Endothelial cell of umbilical vein (primary cell): ENCODE measurements at regions not wholly inside any gene's neighbourhood (a gene's known extent, or its start where the extent isn't known, plus 50 kb on each side); places are given as distances from the start of the nearest gene placed in this dataset.

ENCODE experiments used
- BruUV-seq: library from RNA; stranded (reverse); fragments of 400-500 nt; replicated peaks from 2 replicates; lab custom pipeline; 2021; lab: Mats Ljungman, UMichigan
- CTCF ChIA-PET: fragments of 300-600, 350-600 bp; sonication (Branson Sonifier 250); formaldehyde crosslinking; loops from one replicate; lab custom pipeline; 2021; ENCODE audit warnings: antibody characterized with exemption, inconsistent platforms; lab: Charles Lee
- POLR2A ChIA-PET: fragments of 300-600, 350-600 bp; sonication (Branson Sonifier 250); formaldehyde crosslinking; loops from one replicate; lab custom pipeline; 2021; ENCODE audit warnings: antibody characterized with exemption, inconsistent platforms; lab: Charles Lee
- DNase-seq: peaks from one replicate; pipeline ENCODE4 v3.0.0-alpha.2; 2011; ENCODE audit warnings: low read depth, low spot score
- FAIRE-seq: peaks from 2 replicates; lab custom pipeline; 2011; peaks lifted over from hg19 to GRCh38; lab: Jason Lieb, UNC
- H2AFZ ChIP-seq: 2 replicates; pipeline ENCODE4 v1.6.0; 2012; ENCODE audit warnings: low read depth, low read length, control low read depth, inconsistent platforms
- H3K27ac ChIP-seq: 2 replicates; pipeline ENCODE4 v1.5.1; 2011; ENCODE audit warnings: low read depth, mild to moderate bottlenecking, control low read depth, low read length, moderate library complexity; ENCODE audit not compliant: insufficient read depth
- H3K27me3 ChIP-seq, 2 experiments: 2 replicates each; pipeline versions ENCODE4 v1.6.0 to v1.6.1; 2011; ENCODE audit warnings: low read length in 2 of 2, mixed read lengths in 1 of 2; ENCODE audit not compliant: control insufficient read depth in 2 of 2, insufficient read depth in 2 of 2
- H3K36me3 ChIP-seq, 2 experiments: 2 replicates in 1 of 2; 3 replicates in 1 of 2; pipeline ENCODE4 v1.5.1; 2011; ENCODE audit warnings: low read length in 2 of 2, mild to moderate bottlenecking in 1 of 2, moderate library complexity in 1 of 2; ENCODE audit not compliant: control insufficient read depth in 2 of 2, insufficient read depth in 2 of 2; ENCODE audit errors: extremely low read depth in 1 of 2
- H3K4me1 ChIP-seq: 3 replicates; pipeline ENCODE4 v1.5.1; 2011; ENCODE audit warnings: mild to moderate bottlenecking, low read length; ENCODE audit not compliant: control insufficient read depth, insufficient read depth; ENCODE audit errors: extremely low read depth
- H3K4me2 ChIP-seq: 2 replicates; pipeline ENCODE4 v1.6.1; 2011; ENCODE audit warnings: low read length, control low read depth, mixed read lengths; ENCODE audit not compliant: insufficient read depth
- H3K4me3 ChIP-seq, 3 experiments: fragments of 200-600 bp in 1 of 3; sonication (generic), shearing (Covaris generic) in 1 of 3; replicated peaks in 1 of 3; 2 replicates each; pipeline ENCODE4 v1.5.1; 2011 to 2016; ENCODE audit warnings: control low read depth in 3 of 3, low read length in 3 of 3, mild to moderate bottlenecking in 2 of 3, inconsistent platforms in 1 of 3, low read depth in 1 of 3, moderate library complexity in 1 of 3; ENCODE audit not compliant: insufficient read depth in 1 of 3
- H3K79me2 ChIP-seq: 2 replicates; pipeline ENCODE4 v1.6.0; 2012; ENCODE audit warnings: low read length, inconsistent platforms; ENCODE audit not compliant: control insufficient read depth, insufficient read depth
- H3K9ac ChIP-seq: replicated peaks from 2 replicates; pipeline ENCODE3; 2011; ENCODE audit warnings: low read length, control low read depth; ENCODE audit not compliant: insufficient read depth; ENCODE audit errors: extremely low read depth
- H3K9me1 ChIP-seq: replicated peaks from 3 replicates; pipeline ENCODE4 v1.6.0; 2011; ENCODE audit warnings: mild to moderate bottlenecking, low read length; ENCODE audit not compliant: control insufficient read depth, insufficient read depth; ENCODE audit errors: extremely low read depth
- H3K9me3 ChIP-seq: replicated peaks from 2 replicates; pipeline ENCODE4 v1.5.1; 2012; ENCODE audit warnings: low read length, inconsistent platforms; ENCODE audit not compliant: control insufficient read depth, insufficient read depth
- H4K20me1 ChIP-seq: replicated peaks from 2 replicates; pipeline ENCODE3; 2011; ENCODE audit warnings: mild to moderate bottlenecking, low read length; ENCODE audit not compliant: control insufficient read depth, insufficient read depth; ENCODE audit errors: extremely low read depth
- EZH2 ChIP-seq: IDR thresholded peaks from 2 replicates; pipeline ENCODE4 v1.6.1; 2012; ENCODE audit warnings: borderline replicate concordance, low read depth, mild to moderate bottlenecking, moderate library complexity, low read length, inconsistent platforms; ENCODE audit not compliant: severe bottlenecking
- FOS ChIP-seq: IDR thresholded peaks from 2 replicates; pipeline ENCODE4 v1.6.1; 2011; ENCODE audit warnings: mild to moderate bottlenecking, low read length, moderate library complexity, borderline replicate concordance; ENCODE audit not compliant: insufficient read depth
- GATA2 ChIP-seq: IDR thresholded peaks from 2 replicates; pipeline ENCODE4 v1.7.0; 2011; ENCODE audit warnings: low read depth, mild to moderate bottlenecking, moderate library complexity, mixed read lengths, low read length; ENCODE audit not compliant: insufficient read length, insufficient read depth
- JUN ChIP-seq: IDR thresholded peaks from 2 replicates; pipeline ENCODE4 v1.6.1; 2011; ENCODE audit warnings: borderline replicate concordance, low read depth; ENCODE audit not compliant: insufficient read length, insufficient read depth
- MYC ChIP-seq: IDR thresholded peaks from one replicate; pipeline ENCODE4 v1.6.1; 2011; ENCODE audit warnings: mild to moderate bottlenecking, low read depth, low read length
- POLR2A ChIP-seq: IDR thresholded peaks from 2 replicates; pipeline ENCODE4 v1.6.1; 2012; ENCODE audit warnings: low read depth, mild to moderate bottlenecking, control low read depth, low read length
- POLR2AphosphoS5 ChIP-seq: IDR thresholded peaks from 2 replicates; pipeline ENCODE4 v1.6.1; 2012; ENCODE audit warnings: low read depth, mild to moderate bottlenecking, control low read depth, low read length, moderate library complexity; ENCODE audit not compliant: insufficient read depth
- dilution Hi-C: fragments of 300-500 bp; cut with MboI; formaldehyde crosslinking; loops from one replicate; pipeline ENCODE4 v1.15.0; 2019; ENCODE audit warnings: low sequenced_read_pairs; ENCODE audit not compliant: extremely low pct_ligation_motif_present
- intact Hi-C: fragments of 100-400 bp; cut with micrococcal nuclease; formaldehyde crosslinking; loops from one replicate; pipeline ENCODE4 v1.10.0; 2022
- TF ChIP-seq, protein P1 (sequence below): IDR thresholded peaks from 2 replicates; pipeline ENCODE4 v1.6.1; 2011; ENCODE audit not compliant: insufficient read depth, insufficient read length
- TF ChIP-seq, protein P2 (sequence below), 2 donors: IDR thresholded peaks; 1 replicate in 1 of 2; 2 replicates in 1 of 2; pipeline ENCODE4 v1.5.1; 2011; ENCODE audit warnings: low read length in 2 of 2, mild to moderate bottlenecking in 2 of 2, moderate library complexity in 2 of 2, control low read depth in 1 of 2, inconsistent platforms in 1 of 2, low read depth in 1 of 2; ENCODE audit not compliant: insufficient read depth in 1 of 2; ENCODE audit errors: extremely low read depth in 1 of 2

DNA sequence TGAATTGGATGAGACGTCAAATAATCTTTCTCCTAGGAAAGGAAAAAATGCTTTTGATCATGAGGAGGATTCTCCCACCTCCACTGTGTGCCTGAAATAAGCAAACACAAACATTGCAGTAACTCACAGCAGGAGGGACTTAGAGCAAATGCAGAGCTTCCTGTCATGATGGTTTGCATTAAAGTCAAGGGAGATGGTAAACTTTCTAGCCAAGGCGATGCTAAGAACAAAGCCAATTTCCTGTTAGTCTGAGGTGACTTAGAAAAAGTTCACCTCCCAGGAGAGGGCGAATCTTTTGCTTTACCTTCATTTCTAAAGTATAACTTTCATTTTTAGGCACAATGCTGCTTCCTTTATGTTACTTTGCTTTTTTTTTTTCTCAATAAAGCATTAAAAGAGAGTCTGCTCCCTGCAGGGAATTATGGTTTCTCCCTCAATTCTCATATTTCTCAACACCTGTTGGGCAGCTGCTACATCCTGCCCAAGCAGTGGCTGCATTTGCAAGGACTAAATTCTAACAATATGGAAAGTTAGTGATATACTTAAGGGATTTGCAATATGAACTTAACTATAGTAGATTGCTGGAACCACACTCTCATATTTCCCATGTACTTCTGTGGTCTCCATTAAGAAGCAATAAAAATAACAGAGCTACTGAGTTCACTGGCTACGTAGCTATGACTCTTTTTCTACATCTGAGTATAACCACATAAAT, 175.6 kb downstream of the PCTP start:
- no peaks in the 10 kb centered on the region for H3K9me1 ChIP-seq
- H3K9me3 ChIP-seq = no peaks in the 10 kb centered on the region
- dilution Hi-C loops = no loop called here
- H4K20me1 ChIP-seq = no peaks in the 10 kb centered on the region
- H3K4me3 ChIP-seq = no peak overlapping the region
- H3K79me2 ChIP-seq = no peaks in the 10 kb centered on the region
- no peak for TF ChIP-seq EZH2
- no peak for TF ChIP-seq GATA2
- TF ChIP-seq, protein P1, sequence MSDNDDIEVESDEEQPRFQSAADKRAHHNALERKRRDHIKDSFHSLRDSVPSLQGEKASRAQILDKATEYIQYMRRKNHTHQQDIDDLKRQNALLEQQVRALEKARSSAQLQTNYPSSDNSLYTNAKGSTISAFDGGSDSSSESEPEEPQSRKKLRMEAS = no peak
- H3K27ac ChIP-seq = no peak overlapping the region
- DNase-seq = no peak
- ChIA-PET CTCF (no interaction called here), POLR2A (no interaction called here)
- no peaks in the 10 kb centered on the region for H3K4me1 ChIP-seq
- intact Hi-C loops = no loop called here
- no TSS peak for BruUV-seq
- no peaks in the 10 kb centered on the region for H3K27me3 ChIP-seq
- H3K4me2 ChIP-seq = no peak overlapping the region
- no peak overlapping the region for H2AFZ ChIP-seq
- H3K9ac ChIP-seq = no peak overlapping the region
- no peak for FAIRE-seq
- no peaks in the 10 kb centered on the region for H3K36me3 ChIP-seq

DNA sequence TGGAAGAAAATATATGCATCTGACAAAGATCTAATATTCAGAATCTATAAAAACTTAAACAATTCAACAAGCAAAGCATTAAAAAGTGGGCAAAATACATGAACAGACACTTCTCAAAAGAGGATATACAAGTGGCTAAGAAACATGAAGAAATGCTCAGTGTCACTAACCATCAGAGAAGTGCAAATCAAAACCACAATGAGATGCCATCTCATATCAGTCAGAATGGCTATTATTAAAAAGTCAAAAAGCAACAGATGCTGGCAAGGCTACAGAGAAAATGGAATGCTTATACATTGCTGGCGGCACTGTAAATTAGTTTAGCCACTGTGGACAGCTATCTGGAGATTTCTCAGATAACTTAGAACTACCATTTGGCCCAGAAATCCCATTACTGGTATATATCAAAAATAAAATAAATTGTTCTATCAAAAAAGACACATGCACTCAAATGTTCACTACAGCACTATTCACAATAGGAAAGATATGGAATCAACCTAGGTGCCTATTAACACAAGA, 179.5 kb downstream of the PCTP start:
- Histone ChIP-seq H3K79me2 (no peaks in the 10 kb centered on the region), H3K27me3 (no peaks in the 10 kb centered on the region), H3K9ac (no peak overlapping the region), H3K9me1 (no peaks in the 10 kb centered on the region), H3K4me1 (no peaks in the 10 kb centered on the region), H3K4me2 (no peak overlapping the region), H3K4me3 (no peak overlapping the region), H3K36me3 (no peaks in the 10 kb centered on the region), H4K20me1 (no peaks in the 10 kb centered on the region), H3K9me3 (no peaks in the 10 kb centered on the region), H3K27ac (no peak overlapping the region), H2AFZ (no peak overlapping the region)
- no peak for DNase-seq
- intact Hi-C loops = no loop called here
- dilution Hi-C loops = no loop called here
- BruUV-seq = no TSS peak
- ChIA-PET CTCF (no interaction called here), POLR2A (no interaction called here)
- no peak for FAIRE-seq
- TF ChIP-seq POLR2A = no peak
- TF ChIP-seq, protein P1 = no peak
- TF ChIP-seq POLR2AphosphoS5 = no peak
- TF ChIP-seq GATA2 = no peak
- TF ChIP-seq JUN = no peak
- TF ChIP-seq EZH2 = no peak
- no peak for TF ChIP-seq MYC
- TF ChIP-seq FOS = no peak
- TF ChIP-seq, protein P2, sequence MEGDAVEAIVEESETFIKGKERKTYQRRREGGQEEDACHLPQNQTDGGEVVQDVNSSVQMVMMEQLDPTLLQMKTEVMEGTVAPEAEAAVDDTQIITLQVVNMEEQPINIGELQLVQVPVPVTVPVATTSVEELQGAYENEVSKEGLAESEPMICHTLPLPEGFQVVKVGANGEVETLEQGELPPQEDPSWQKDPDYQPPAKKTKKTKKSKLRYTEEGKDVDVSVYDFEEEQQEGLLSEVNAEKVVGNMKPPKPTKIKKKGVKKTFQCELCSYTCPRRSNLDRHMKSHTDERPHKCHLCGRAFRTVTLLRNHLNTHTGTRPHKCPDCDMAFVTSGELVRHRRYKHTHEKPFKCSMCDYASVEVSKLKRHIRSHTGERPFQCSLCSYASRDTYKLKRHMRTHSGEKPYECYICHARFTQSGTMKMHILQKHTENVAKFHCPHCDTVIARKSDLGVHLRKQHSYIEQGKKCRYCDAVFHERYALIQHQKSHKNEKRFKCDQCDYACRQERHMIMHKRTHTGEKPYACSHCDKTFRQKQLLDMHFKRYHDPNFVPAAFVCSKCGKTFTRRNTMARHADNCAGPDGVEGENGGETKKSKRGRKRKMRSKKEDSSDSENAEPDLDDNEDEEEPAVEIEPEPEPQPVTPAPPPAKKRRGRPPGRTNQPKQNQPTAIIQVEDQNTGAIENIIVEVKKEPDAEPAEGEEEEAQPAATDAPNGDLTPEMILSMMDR (IDR thresholded peaks at IDR 0.05; ENCODE audit: extremely low read depth in 1 of 2, insufficient read depth in 1 of 2, low read depth in 1 of 2, low read length in 2 of 2) = no peak
